ENCODE measurements at regions not wholly inside any gene's neighbourhood (a gene's known extent, or its start where the extent isn't known, plus 50 kb on each side); places are given as distances from the start of the nearest gene placed in this dataset.

- H3K4me3 ChIP-seq: no peak overlapping the region
- no peak overlapping the region for H3K27ac ChIP-seq
- DNase-seq: no peak
- no peaks in the 10 kb centered on the region for H3K27me3 ChIP-seq
- H3K36me3 ChIP-seq: no peaks in the 10 kb centered on the region
- no peaks in the 10 kb centered on the region for H3K9me3 ChIP-seq
- no peak for TF ChIP-seq POLR2A (IDR thresholded peaks at IDR 0.05)
- TF ChIP-seq EP300 (IDR thresholded peaks at IDR 0.05; ENCODE audit: low read depth): no peak
- TF ChIP-seq, protein P1, sequence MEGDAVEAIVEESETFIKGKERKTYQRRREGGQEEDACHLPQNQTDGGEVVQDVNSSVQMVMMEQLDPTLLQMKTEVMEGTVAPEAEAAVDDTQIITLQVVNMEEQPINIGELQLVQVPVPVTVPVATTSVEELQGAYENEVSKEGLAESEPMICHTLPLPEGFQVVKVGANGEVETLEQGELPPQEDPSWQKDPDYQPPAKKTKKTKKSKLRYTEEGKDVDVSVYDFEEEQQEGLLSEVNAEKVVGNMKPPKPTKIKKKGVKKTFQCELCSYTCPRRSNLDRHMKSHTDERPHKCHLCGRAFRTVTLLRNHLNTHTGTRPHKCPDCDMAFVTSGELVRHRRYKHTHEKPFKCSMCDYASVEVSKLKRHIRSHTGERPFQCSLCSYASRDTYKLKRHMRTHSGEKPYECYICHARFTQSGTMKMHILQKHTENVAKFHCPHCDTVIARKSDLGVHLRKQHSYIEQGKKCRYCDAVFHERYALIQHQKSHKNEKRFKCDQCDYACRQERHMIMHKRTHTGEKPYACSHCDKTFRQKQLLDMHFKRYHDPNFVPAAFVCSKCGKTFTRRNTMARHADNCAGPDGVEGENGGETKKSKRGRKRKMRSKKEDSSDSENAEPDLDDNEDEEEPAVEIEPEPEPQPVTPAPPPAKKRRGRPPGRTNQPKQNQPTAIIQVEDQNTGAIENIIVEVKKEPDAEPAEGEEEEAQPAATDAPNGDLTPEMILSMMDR (IDR thresholded peaks at IDR 0.05): no peak
- TF ChIP-seq POLR2AphosphoS5 (IDR thresholded peaks at IDR 0.05): no peak
- in situ Hi-C loops (cut with MboI; ENCODE audit: low pct_ligation_motif_present in 1 of 4, low pct_unique_long_range_greater_than_20kb in 1 of 4, low sequenced_read_pairs in 3 of 4) (no loop called here), intact Hi-C loops (cut with DNase I; ENCODE audit: low total_unique reads) (no loop called here)
- no peaks in the 10 kb centered on the region for H3K4me1 ChIP-seq
- 17 to 48% methylated on average over 1 of the region's 1 CpG for WGBS, 2 donors (ENCODE audit: low coverage in 1 of 2)
Measured at GRCh38 chr9:12494411-12494810, 198.8 kb upstream of the TYRP1 start.

GRCh38 chr9:12497790-12498189, 195.4 kb upstream of the TYRP1 start:
- Histone ChIP-seq H3K36me3 (no peaks in the 10 kb centered on the region), H3K27ac (no peak overlapping the region), H3K27me3 (no peaks in the 10 kb centered on the region), H3K4me1 (no peaks in the 10 kb centered on the region), H3K4me3 (no peak overlapping the region), H3K9me3 (no peaks in the 10 kb centered on the region)
- DNase-seq: no peak
- in situ Hi-C loops (cut with MboI; ENCODE audit: low pct_ligation_motif_present in 1 of 4, low pct_unique_long_range_greater_than_20kb in 1 of 4, low sequenced_read_pairs in 3 of 4): no loop called here
- intact Hi-C loops (cut with DNase I; ENCODE audit: low total_unique reads): no loop called here
- TF ChIP-seq EP300 (IDR thresholded peaks at IDR 0.05; ENCODE audit: low read depth): no peak
- TF ChIP-seq POLR2AphosphoS5 (IDR thresholded peaks at IDR 0.05): no peak
- no peak for TF ChIP-seq POLR2A (IDR thresholded peaks at IDR 0.05)
- TF ChIP-seq, protein P1 (IDR thresholded peaks at IDR 0.05): no peak

- Histone ChIP-seq H3K27me3 (no peaks in the 10 kb centered on the region), H3K4me3 (no peak overlapping the region), H3K27ac (no peak overlapping the region), H3K9me3 (no peaks in the 10 kb centered on the region), H3K36me3 (no peaks in the 10 kb centered on the region), H3K4me1 (no peaks in the 10 kb centered on the region)
- TF ChIP-seq, protein P1 (IDR thresholded peaks at IDR 0.05): no peak
- no peak for TF ChIP-seq EP300 (IDR thresholded peaks at IDR 0.05; ENCODE audit: low read depth)
- no peak for TF ChIP-seq POLR2AphosphoS5 (IDR thresholded peaks at IDR 0.05)
- TF ChIP-seq POLR2A (IDR thresholded peaks at IDR 0.05): no peak
- DNase-seq: no peak
- 73 to 81% methylated on average over 4 of the region's 4 CpGs for WGBS, 2 donors (ENCODE audit: low coverage in 1 of 2)
- intact Hi-C loops (cut with DNase I; ENCODE audit: low total_unique reads) (no loop called here), in situ Hi-C loops (cut with MboI; ENCODE audit: low pct_ligation_motif_present in 1 of 4, low pct_unique_long_range_greater_than_20kb in 1 of 4, low sequenced_read_pairs in 3 of 4) (no loop called here)
Measured at GRCh38 chr9:12502520-12502919, 190.7 kb upstream of the TYRP1 start.

- no peak for TF ChIP-seq POLR2AphosphoS5 (IDR thresholded peaks at IDR 0.05)
- no peak for TF ChIP-seq EP300 (IDR thresholded peaks at IDR 0.05; ENCODE audit: low read depth)
- TF ChIP-seq, protein P1 (IDR thresholded peaks at IDR 0.05): no peak
- no peak for TF ChIP-seq POLR2A (IDR thresholded peaks at IDR 0.05)
- in situ Hi-C loops (cut with MboI; ENCODE audit: low pct_ligation_motif_present in 1 of 4, low pct_unique_long_range_greater_than_20kb in 1 of 4, low sequenced_read_pairs in 3 of 4) (no loop called here), intact Hi-C loops (cut with DNase I; ENCODE audit: low total_unique reads) (no loop called here)
- Histone ChIP-seq H3K36me3 (no peaks in the 10 kb centered on the region), H3K4me3 (no peak overlapping the region), H3K27ac (no peak overlapping the region), H3K4me1 (no peaks in the 10 kb centered on the region), H3K27me3 (no peaks in the 10 kb centered on the region), H3K9me3 (no peaks in the 10 kb centered on the region)
- DNase-seq: no peak
- 45 to 66% methylated on average over 2 of the region's 2 CpGs for WGBS, 2 donors (ENCODE audit: low coverage in 1 of 2)
Measured at GRCh38 chr9:12503606-12504122, 189.5 kb upstream of the TYRP1 start.

All from transverse colon (tissue), 4 donors.